GM21360 (cell line): ENCODE measurements at regions not wholly inside any gene's neighbourhood (a gene's known extent, or its start where the extent isn't known, plus 50 kb on each side); places are given as distances from the start of the nearest gene placed in this dataset.

Experiments
- ATAC-seq: cut with Tn5 transposase; IDR thresholded peaks from one replicate; pipeline ENCODE4 v1.9.1; 2021; ENCODE audit warnings: mild to moderate bottlenecking, moderate library complexity; ENCODE audit not compliant: unreplicated experiment

DNA sequence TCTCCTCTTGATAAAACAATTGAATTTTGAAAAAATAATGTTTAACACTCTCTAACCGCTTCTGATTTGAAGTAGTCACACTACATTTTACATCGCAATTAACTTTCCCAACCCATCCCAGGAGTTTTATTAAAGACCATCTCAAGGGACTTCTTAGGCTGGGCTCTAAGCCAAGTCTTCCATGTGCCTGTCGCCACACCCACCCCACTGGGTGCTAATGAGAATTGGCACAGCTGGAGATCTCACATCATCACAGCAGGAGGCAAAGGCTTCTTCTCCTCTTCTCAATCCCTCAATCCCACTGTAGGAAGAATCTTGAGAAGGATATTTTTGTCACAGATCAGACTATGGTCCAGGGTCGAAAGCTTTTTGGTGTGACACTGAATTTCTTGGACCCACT is 328.9 kb downstream of the NUF2 start:
- ATAC-seq: no peak

DNA sequence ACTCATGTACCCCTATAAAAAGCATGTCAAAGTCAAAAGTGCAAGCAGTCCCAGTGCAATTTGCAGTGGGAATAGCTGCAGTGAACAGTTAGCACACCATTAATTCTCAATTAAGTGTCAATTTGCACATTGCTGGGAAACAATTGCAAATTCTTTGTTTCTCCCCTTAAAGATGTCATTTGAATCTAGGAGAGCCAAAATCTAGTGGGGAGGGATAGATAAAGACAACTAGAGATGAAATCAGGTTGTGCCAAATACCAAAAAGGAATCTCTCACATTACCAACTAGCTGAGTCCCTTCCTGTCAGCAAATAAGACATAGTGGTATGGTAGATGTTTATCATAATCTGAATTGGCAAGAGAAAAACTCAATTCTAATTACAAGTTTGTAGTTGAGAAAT is 330.7 kb downstream of the NUF2 start:
- no peak for ATAC-seq

DNA sequence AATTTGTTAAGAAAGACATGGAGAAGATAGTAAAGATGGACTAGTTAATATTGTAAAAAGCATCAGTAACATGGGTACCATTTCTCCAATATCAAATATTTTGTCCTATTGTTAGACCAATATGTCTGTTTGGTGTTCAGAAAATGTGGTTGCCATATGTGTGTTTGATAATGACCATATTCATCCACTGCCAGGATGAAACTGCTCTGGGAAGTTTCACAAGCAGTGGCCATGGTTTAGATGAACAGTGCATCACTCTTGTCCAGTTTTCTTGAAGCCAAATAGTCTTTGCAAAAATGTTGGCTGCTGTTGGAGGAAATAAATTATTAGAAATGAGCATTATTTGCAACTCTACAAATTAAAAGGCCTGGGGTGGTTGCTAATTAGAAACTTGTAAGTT is 333.8 kb downstream of the NUF2 start:
- ATAC-seq: no peak

GRCh38 chr1:163656095-163656759 is 334.5 kb downstream of the NUF2 start:
- no peak for ATAC-seq

GRCh38 chr1:163657719-163658118 is 336.0 kb downstream of the NUF2 start:
- ATAC-seq: no peak

DNA sequence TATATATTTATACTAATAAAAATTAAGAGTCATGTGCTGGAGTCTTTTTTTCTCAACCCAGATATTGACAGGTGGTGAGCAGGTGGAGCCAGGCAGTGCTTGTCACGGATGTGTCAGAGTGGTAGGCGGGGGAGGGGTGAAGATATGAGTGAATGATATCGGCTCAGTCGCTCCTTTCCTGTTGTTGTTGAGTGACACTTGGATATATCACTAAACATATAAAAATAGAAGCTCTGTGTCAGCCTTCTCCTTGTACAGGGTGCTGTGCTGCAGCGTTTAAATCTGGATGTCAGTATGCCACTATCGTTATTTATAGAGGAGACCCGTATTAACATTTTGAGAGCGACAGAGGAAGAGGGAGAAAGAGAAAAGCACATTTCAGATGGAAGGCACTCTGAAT is 339.6 kb downstream of the NUF2 start:
- no peak for ATAC-seq

- no peak for ATAC-seq
Measured at GRCh38 chr1:163664671-163665335, 343.0 kb downstream of the NUF2 start.

GRCh38 chr1:163668472-163668871 is 346.7 kb downstream of the NUF2 start:
- ATAC-seq: no peak

DNA sequence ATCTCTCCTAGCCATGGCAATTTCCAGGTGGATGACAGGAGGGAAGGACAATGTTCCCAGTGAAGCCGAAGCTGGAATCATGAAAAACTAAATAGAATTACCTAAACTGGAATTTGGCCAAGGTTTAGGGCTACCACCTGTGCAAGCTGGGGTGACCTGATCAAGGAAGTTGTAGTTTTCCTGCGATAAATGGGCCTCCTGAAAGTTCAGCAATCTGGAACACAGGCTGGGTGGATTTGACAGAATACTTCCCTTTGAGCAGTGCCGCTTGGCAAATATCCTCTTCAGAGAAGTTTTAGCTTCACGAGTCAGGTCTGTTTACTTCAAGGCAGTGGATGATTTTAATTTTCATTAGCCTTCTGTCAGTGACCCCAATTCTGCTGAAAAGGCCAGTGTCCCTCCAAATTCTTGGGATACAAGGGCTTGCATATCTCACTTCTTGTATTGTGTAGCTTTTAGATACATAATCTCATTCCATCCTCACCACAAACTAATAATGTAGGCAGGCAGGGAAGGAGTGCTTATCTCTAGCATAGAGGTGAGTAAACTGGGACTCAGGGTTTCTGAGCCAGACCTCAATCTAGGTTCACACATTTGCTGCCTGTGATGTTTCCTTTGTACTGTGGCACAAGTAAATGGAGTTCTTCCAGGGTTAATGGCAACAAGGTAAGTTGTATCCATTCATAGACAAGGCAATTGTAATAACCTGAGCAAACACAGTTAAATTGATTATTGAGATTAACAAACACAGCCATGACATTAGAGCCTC is 349.4 kb downstream of the NUF2 start:
- ATAC-seq: no peak

GRCh38 chr1:163672976-163673758 is 351.4 kb downstream of the NUF2 start:
- no peak for ATAC-seq

GRCh38 chr1:163673759-163674151 is 352.0 kb downstream of the NUF2 start:
- ATAC-seq: no peak

- ATAC-seq: no peak
Measured at GRCh38 chr1:163674236-163674635, 352.5 kb downstream of the NUF2 start.

- ATAC-seq: no peak
Measured at GRCh38 chr1:163684785-163685184, 363.0 kb downstream of the NUF2 start.

DNA sequence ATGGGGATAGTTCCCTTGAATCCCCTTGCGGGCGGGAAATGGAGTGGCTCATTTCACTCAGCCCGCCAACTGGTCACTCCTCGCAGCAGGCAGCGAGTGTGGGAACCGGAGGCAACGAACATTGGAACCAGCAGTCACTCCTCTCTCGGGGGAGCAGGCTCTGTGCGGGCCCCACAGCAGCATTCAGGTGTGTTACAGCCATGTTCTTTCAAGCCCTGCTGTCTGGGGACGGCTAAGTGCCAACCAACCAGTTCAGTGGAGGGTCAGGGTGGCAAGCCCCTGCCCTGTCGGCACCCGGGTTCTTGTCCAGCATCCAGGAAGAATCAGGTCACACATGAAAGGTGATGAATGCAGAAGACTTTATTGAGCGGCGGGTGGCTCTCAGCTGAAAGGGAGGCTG is 370.5 kb downstream of the NUF2 start:
- ATAC-seq: no peak

GRCh38 chr1:163697137-163697536 is 375.4 kb downstream of the NUF2 start:
- peak; percentile 85 for ATAC-seq

- ATAC-seq: no peak
Measured at GRCh38 chr1:163701783-163702374, 380.1 kb downstream of the NUF2 start.

- no peak for ATAC-seq
Measured at GRCh38 chr1:163703794-163704193, 382.0 kb downstream of the NUF2 start.

- ATAC-seq: no peak
Measured at GRCh38 chr1:163706915-163707314, 385.2 kb downstream of the NUF2 start.

DNA sequence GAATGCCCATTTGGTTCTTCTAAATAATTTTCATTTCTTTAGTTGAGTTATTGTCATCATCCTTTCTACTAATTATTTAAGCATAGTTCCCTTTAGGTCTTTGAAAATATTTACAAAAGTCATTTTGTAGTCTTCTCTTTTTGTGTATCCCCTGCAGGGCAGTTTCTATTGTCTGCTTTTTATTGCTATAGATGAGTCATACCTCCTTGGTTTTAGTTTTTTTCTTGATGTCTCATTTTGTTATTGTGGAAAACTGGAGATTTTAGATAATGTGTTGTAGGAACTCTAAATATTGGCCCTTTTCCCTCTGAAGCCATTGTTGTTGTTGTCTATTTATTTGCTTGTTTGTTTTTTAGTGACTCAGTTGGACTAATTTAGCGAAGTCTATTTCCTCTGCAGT is 387.9 kb downstream of the NUF2 start:
- ATAC-seq: no peak

GRCh38 chr1:163712321-163712720 is 390.6 kb downstream of the NUF2 start:
- no peak for ATAC-seq

- ATAC-seq: no peak
Measured at GRCh38 chr1:163720294-163720693, 398.5 kb downstream of the NUF2 start.
